ENCODE measurements at regions not wholly inside any gene's neighbourhood (a gene's known extent, or its start where the extent isn't known, plus 50 kb on each side); places are given as distances from the start of the nearest gene placed in this dataset.

DNA sequence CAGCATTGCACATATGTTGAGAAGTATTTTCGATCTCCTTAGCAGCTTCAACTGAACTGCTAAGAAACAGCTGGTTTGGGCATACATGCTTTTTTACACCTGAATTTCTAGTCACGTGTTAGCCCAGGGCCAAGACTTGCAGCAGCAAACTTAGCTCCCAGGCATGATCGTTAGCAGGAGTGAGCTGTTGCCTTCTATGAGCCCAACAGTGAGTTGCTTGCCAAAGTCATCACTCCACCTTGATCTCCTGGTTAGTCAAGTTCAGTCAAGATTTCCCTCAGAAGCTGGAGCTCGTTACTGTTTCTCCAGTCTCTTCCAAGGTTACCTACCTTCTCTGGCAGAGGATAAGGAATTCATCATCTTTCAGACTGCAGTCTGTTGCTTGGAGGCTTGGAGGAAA is 100.4 kb upstream of the SEMA6D start:
- Mint-ChIP-seq H3K27me3 (ENCODE audit: unreplicated experiment) (no peaks in the 10 kb centered on the region), H3K27ac (ENCODE audit: unreplicated experiment) (no peak overlapping the region), H3K9me3 (ENCODE audit: low read depth, unreplicated experiment) (peaks cover 11% of the 10 kb centered on the region), H3K4me3 (ENCODE audit: low read depth, unreplicated experiment) (no peak overlapping the region), H3K36me3 (ENCODE audit: insufficient read depth, unreplicated experiment) (no peaks in the 10 kb centered on the region), H3K4me1 (ENCODE audit: low read depth, unreplicated experiment) (no peaks in the 10 kb centered on the region)
- no TSS peak for BruUV-seq (replicated peaks)
- TF ChIP-seq, protein P1, sequence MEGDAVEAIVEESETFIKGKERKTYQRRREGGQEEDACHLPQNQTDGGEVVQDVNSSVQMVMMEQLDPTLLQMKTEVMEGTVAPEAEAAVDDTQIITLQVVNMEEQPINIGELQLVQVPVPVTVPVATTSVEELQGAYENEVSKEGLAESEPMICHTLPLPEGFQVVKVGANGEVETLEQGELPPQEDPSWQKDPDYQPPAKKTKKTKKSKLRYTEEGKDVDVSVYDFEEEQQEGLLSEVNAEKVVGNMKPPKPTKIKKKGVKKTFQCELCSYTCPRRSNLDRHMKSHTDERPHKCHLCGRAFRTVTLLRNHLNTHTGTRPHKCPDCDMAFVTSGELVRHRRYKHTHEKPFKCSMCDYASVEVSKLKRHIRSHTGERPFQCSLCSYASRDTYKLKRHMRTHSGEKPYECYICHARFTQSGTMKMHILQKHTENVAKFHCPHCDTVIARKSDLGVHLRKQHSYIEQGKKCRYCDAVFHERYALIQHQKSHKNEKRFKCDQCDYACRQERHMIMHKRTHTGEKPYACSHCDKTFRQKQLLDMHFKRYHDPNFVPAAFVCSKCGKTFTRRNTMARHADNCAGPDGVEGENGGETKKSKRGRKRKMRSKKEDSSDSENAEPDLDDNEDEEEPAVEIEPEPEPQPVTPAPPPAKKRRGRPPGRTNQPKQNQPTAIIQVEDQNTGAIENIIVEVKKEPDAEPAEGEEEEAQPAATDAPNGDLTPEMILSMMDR (IDR thresholded peaks at IDR 0.05; ENCODE audit: unreplicated experiment): no peak
- no peak for DNase-seq
- intact Hi-C loops (cut with micrococcal nuclease; ENCODE audit: unreplicated experiment): no loop called here
- CTCF ChIA-PET: no interaction called here

DNA sequence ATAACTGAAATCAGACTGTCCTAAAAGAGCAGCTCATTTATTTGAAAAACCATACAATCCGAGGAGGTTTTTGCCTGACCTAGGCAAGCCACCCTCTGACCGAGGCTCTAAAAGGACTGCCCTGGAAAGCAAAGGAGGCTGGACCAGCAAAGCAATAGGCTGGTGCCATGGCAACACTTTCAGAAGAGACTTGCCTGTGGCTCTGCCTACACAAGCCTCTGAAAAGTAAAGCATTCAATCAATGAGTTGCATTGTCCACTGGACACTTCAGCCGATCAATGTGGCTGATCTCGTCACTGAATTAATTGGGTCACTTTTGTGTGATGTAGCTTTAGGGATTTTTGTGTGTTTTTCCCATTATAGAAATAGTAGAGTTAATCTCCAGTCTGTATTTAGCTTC is 99.1 kb upstream of the SEMA6D start:
- H3K9me3 Mint-ChIP-seq (ENCODE audit: low read depth, unreplicated experiment): peaks cover 9% of the 10 kb centered on the region
- no peak overlapping the region for H3K27ac Mint-ChIP-seq (ENCODE audit: unreplicated experiment)
- TF ChIP-seq, protein P1 (IDR thresholded peaks at IDR 0.05; ENCODE audit: unreplicated experiment): no peak
- no peaks in the 10 kb centered on the region for H3K27me3 Mint-ChIP-seq (ENCODE audit: unreplicated experiment)
- DNase-seq: no peak
- H3K4me3 Mint-ChIP-seq (ENCODE audit: low read depth, unreplicated experiment): no peak overlapping the region
- no peaks in the 10 kb centered on the region for H3K36me3 Mint-ChIP-seq (ENCODE audit: insufficient read depth, unreplicated experiment)
- H3K4me1 Mint-ChIP-seq (ENCODE audit: low read depth, unreplicated experiment): no peaks in the 10 kb centered on the region
- BruUV-seq (replicated peaks): no TSS peak
- CTCF ChIA-PET: interaction anchor here (0.5 kb wide), 1 partner anchor 69 kb away, joined by 3 read pairs; no protein-coding TSS in a partner anchor
- intact Hi-C loops (cut with micrococcal nuclease; ENCODE audit: unreplicated experiment): no loop called here

GRCh38 chr15:47620960-47621681 is 96.2 kb upstream of the SEMA6D start:
- CTCF ChIA-PET: no interaction called here
- intact Hi-C loops (cut with micrococcal nuclease; ENCODE audit: unreplicated experiment): no loop called here
- TF ChIP-seq, protein P1 (IDR thresholded peaks at IDR 0.05; ENCODE audit: unreplicated experiment): no peak
- Mint-ChIP-seq H3K4me3 (ENCODE audit: low read depth, unreplicated experiment) (no peak overlapping the region), H3K27ac (ENCODE audit: unreplicated experiment) (no peak overlapping the region), H3K36me3 (ENCODE audit: insufficient read depth, unreplicated experiment) (no peaks in the 10 kb centered on the region), H3K27me3 (ENCODE audit: unreplicated experiment) (no peaks in the 10 kb centered on the region), H3K9me3 (ENCODE audit: low read depth, unreplicated experiment) (peaks cover 5% of the 10 kb centered on the region), H3K4me1 (ENCODE audit: low read depth, unreplicated experiment) (no peaks in the 10 kb centered on the region)
- no TSS peak for BruUV-seq (replicated peaks)
- DNase-seq: no peak

- CTCF ChIA-PET: no interaction called here
- H3K4me3 Mint-ChIP-seq (ENCODE audit: low read depth, unreplicated experiment): no peak overlapping the region
- H3K36me3 Mint-ChIP-seq (ENCODE audit: insufficient read depth, unreplicated experiment): no peaks in the 10 kb centered on the region
- no peaks in the 10 kb centered on the region for H3K4me1 Mint-ChIP-seq (ENCODE audit: low read depth, unreplicated experiment)
- intact Hi-C loops (cut with micrococcal nuclease; ENCODE audit: unreplicated experiment): no loop called here
- no peaks in the 10 kb centered on the region for H3K27me3 Mint-ChIP-seq (ENCODE audit: unreplicated experiment)
- peaks cover 7% of the 10 kb centered on the region for H3K9me3 Mint-ChIP-seq (ENCODE audit: low read depth, unreplicated experiment)
- H3K27ac Mint-ChIP-seq (ENCODE audit: unreplicated experiment): no peak overlapping the region
- DNase-seq: no peak
- TF ChIP-seq, protein P1 (IDR thresholded peaks at IDR 0.05; ENCODE audit: unreplicated experiment): no peak
- BruUV-seq (replicated peaks): no TSS peak
Observed at GRCh38 chr15:47622055-47622454, 95.2 kb upstream of the SEMA6D start.
